ENCODE measurements at regions not wholly inside any gene's neighbourhood (a gene's known extent, or its start where the extent isn't known, plus 50 kb on each side); places are given as distances from the start of the nearest gene placed in this dataset.

- Histone ChIP-seq H3K4me3 (no peak overlapping the region), H3K4me2 (no peak overlapping the region), H3K27ac (no peak overlapping the region), H3K4me1 (no peaks in the 10 kb centered on the region), H3K9me3 (no peaks in the 10 kb centered on the region)
- ChIA-PET POLR2A (no interaction called here), CTCF (interaction anchor here (1.1 kb wide), 1 partner anchor 10 kb away, joined by 3 read pairs; no protein-coding TSS in a partner anchor)
- DNase-seq (ENCODE audit: low read depth in 1 of 2, low spot score in 1 of 2) (no peak), FAIRE-seq (no peak), ATAC-seq (no peak)
- no peak for TF ChIP-seq HMGXB4 (CRISPR knock-in tag; IDR thresholded peaks at IDR 0.05; ENCODE audit: borderline replicate concordance)
- no peak for TF ChIP-seq FOSL2 (IDR thresholded peaks at IDR 0.05)
- TF ChIP-seq FOSL2 (CRISPR knock-in tag; IDR thresholded peaks at IDR 0.05) = no peak
- 22% methylated on average over 4 of the region's 4 CpGs for WGBS (ENCODE audit: missing lambda C conversion rate)
These were observed 54.5 kb upstream of the PALM2AKAP2 start for GRCh38 chr9:109725460-109725859.

- 51% methylated on average over 4 of the region's 4 CpGs for WGBS (ENCODE audit: missing lambda C conversion rate)
- no peaks in the 10 kb centered on the region for H3K9me3 ChIP-seq
- H3K4me2 ChIP-seq = no peak overlapping the region
- H3K4me1 ChIP-seq = no peaks in the 10 kb centered on the region
- POLR2A ChIA-PET = no interaction called here
- TF ChIP-seq CHD2 (IDR thresholded peaks at IDR 0.05; ENCODE audit: low read length, partially characterized antibody) (no peak), HDAC2 (IDR thresholded peaks at IDR 0.05) (no peak), CEBPB (IDR thresholded peaks at IDR 0.05) (no peak), ESRRA (IDR thresholded peaks at IDR 0.05; ENCODE audit: borderline replicate concordance, low read length) (no peak), CHD4 (IDR thresholded peaks at IDR 0.05; ENCODE audit: borderline replicate concordance) (no peak), RCOR1 (IDR thresholded peaks at IDR 0.05; ENCODE audit: low read depth, low read length) (no peak), ZFP36 (IDR thresholded peaks at IDR 0.05; ENCODE audit: borderline replicate concordance, partially characterized antibody) (no peak), POLR2AphosphoS2 (conservative IDR thresholded peaks at IDR 0.05; ENCODE audit: low read length) (no peak), ZC3H11A (IDR thresholded peaks at IDR 0.05) (no peak)
- no peak for ATAC-seq
- no peak for DNase-seq (ENCODE audit: low read depth in 1 of 2, low spot score in 1 of 2)
- no peak overlapping the region for H3K4me3 ChIP-seq
- H3K27ac ChIP-seq = no peak overlapping the region
- CTCF ChIA-PET = no interaction called here
- FAIRE-seq = no peak
These were observed 53.9 kb upstream of the PALM2AKAP2 start for GRCh38 chr9:109726119-109726518.

GRCh38 chr9:109728686-109729300 is 51.2 kb upstream of the PALM2AKAP2 start:
- FAIRE-seq (no peak), DNase-seq (ENCODE audit: low read depth in 1 of 2, low spot score in 1 of 2) (no peak), ATAC-seq (no peak)
- no peak overlapping the region for H3K27ac ChIP-seq
- no peak for TF ChIP-seq CBX8 (IDR thresholded peaks at IDR 0.05)
- no peak for TF ChIP-seq CHD2 (IDR thresholded peaks at IDR 0.05; ENCODE audit: low read length, partially characterized antibody)
- no peak for TF ChIP-seq ZNF302 (CRISPR knock-in tag; IDR thresholded peaks at IDR 0.05)
- TF ChIP-seq ZFP36 (IDR thresholded peaks at IDR 0.05; ENCODE audit: borderline replicate concordance, partially characterized antibody) = no peak
- TF ChIP-seq USF2 (IDR thresholded peaks at IDR 0.05) = no peak
- TF ChIP-seq NFE2L2 (conservative IDR thresholded peaks at IDR 0.05; ENCODE audit: low read length) = no peak
- TF ChIP-seq POLR2A (IDR thresholded peaks at IDR 0.05; ENCODE audit: low read length) = no peak
- no peak for TF ChIP-seq TFCP2L1 (CRISPR knock-in tag; IDR thresholded peaks at IDR 0.05)
- TF ChIP-seq RARB (CRISPR knock-in tag; IDR thresholded peaks at IDR 0.05) = no peak
- TF ChIP-seq RNF2 (IDR thresholded peaks at IDR 0.05; ENCODE audit: borderline replicate concordance, low read depth) = no peak
- no peak for TF ChIP-seq JUNB (IDR thresholded peaks at IDR 0.05)
- no peak for TF ChIP-seq HOXB5 (CRISPR knock-in tag; IDR thresholded peaks at IDR 0.05)
- no peak for TF ChIP-seq FOSL2 (IDR thresholded peaks at IDR 0.05)
- TF ChIP-seq FOSL2 (CRISPR knock-in tag; IDR thresholded peaks at IDR 0.05) = no peak
- TF ChIP-seq POLR2AphosphoS2 (conservative IDR thresholded peaks at IDR 0.05; ENCODE audit: low read length) = no peak
- no peak for TF ChIP-seq CTCF (IDR thresholded peaks at IDR 0.05)
- no peak for TF ChIP-seq ATOH8 (CRISPR knock-in tag; IDR thresholded peaks at IDR 0.05; ENCODE audit: low read depth)
- no peak overlapping the region for H3K4me3 ChIP-seq
- 8% methylated on average over 3 of the region's 3 CpGs for whole genome bisulfite sequencing (ENCODE audit: missing lambda C conversion rate)
- no peaks in the 10 kb centered on the region for H3K9me3 ChIP-seq
- ChIA-PET POLR2A (no interaction called here), CTCF (interaction anchor here (1.8 kb wide), 1 partner anchor 16 kb away, joined by 4 read pairs; no protein-coding TSS in a partner anchor)
- H3K4me2 ChIP-seq = no peak overlapping the region
- H3K4me1 ChIP-seq = no peaks in the 10 kb centered on the region
